Subcutaneous abdominal adipose tissue (tissue), 5 donors: ENCODE measurements at regions not wholly inside any gene's neighbourhood (a gene's known extent, or its start where the extent isn't known, plus 50 kb on each side); places are given as distances from the start of the nearest gene placed in this dataset.
"Not testable (repeated sequence)": the region's sequence is repeated elsewhere in the genome, so short reads cannot be mapped to it uniquely, and the experiment has no call there.

ENCODE experiments used
- H3K27ac ChIP-seq: one replicate; pipeline ENCODE4 v1.7.0; 2013; ENCODE audit warnings: low read depth, mild to moderate bottlenecking, inconsistent platforms, low read length, moderate library complexity
- H3K27me3 ChIP-seq, 5 donors: one replicate each; pipeline ENCODE4 v1.7.0; 2013; ENCODE audit warnings: low read length in 5 of 5, inconsistent platforms in 1 of 5; ENCODE audit not compliant: control insufficient read depth in 5 of 5, insufficient read depth in 4 of 5
- H3K36me3 ChIP-seq, 5 donors: one replicate each; pipeline ENCODE4 v1.7.0; 2013; ENCODE audit warnings: low read length in 5 of 5; ENCODE audit not compliant: control insufficient read depth in 5 of 5, insufficient read depth in 5 of 5
- H3K4me1 ChIP-seq, 5 donors: one replicate each; pipeline ENCODE4 v1.7.0; 2013; ENCODE audit warnings: low read length in 5 of 5, mild to moderate bottlenecking in 3 of 5, moderate library complexity in 1 of 5; ENCODE audit not compliant: control insufficient read depth in 5 of 5, insufficient read depth in 5 of 5
- H3K4me3 ChIP-seq, 5 donors: one replicate each; pipeline ENCODE4 v1.7.0; 2013; ENCODE audit warnings: low read length in 5 of 5, low read depth in 1 of 5
- H3K9ac ChIP-seq, 5 donors: one replicate each; pipeline ENCODE4 v1.7.0; 2013; ENCODE audit warnings: low read length in 5 of 5, mild to moderate bottlenecking in 4 of 5, moderate library complexity in 3 of 5
- H3K9me3 ChIP-seq, 5 donors: one replicate each; pipeline ENCODE4 v1.7.0; 2013; ENCODE audit warnings: low read length in 5 of 5; ENCODE audit not compliant: control insufficient read depth in 5 of 5
- donor health status: healthy.
- donor health status: healthy.
- donor health status: healthy.
- donor health status: healthy.
- donor health status: healthy.

- Histone ChIP-seq H3K4me1 (peaks cover 4 to 57% (median 37%) of the 10 kb centered on the region in 5 donors), H3K4me3 (peak overlapping the region in 1 of 5 donors; percentile 52), H3K27me3 (no peaks in the 10 kb centered on the region), H3K36me3 (no peaks in the 10 kb centered on the region), H3K27ac (peak overlapping the region; percentile 86), H3K9ac (no peak overlapping the region), H3K9me3 (no peaks in the 10 kb centered on the region)
These were observed 146.3 kb upstream of the ARHGAP20 start for GRCh38 chr11:110858547-110858921.

DNA sequence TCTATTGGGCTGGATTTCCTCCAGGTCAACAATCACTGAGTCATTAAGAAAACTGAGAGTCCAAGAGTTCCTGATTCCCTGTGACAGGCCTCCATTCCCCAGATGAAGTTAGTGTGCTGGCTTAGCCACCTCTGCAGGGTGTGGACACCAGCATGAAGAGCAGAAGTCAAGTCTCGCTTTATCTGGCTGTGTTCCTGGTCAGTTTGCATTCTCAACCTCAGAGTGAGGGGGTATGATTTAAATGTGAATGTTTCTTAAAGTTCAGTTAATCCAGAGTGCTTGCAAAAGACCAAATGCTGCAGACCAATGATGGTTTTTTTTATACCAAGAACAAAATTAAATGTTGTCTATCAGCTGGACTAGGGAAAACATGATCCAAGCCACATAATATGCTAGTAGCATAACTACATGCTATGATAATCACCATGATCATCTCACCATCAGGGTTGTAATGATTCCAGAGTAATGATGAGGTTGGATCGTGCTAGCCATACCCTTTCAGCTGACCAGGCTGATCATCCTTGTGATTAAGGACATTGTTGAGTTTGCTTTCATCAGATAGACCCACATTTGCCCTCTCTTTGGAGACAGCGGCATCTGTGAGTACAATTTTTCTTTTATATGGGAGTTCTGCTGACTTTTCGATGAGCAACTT lies 145.8 kb upstream of the ARHGAP20 start:
- Histone ChIP-seq H3K9me3 (no peaks in the 10 kb centered on the region), H3K9ac (no peak overlapping the region), H3K36me3 (no peaks in the 10 kb centered on the region), H3K4me1 (peaks cover 4 to 62% (median 38%) of the 10 kb centered on the region in 5 donors), H3K27me3 (no peaks in the 10 kb centered on the region), H3K4me3 (peak overlapping the region in 1 of 5 donors; percentile 52), H3K27ac (peak overlapping the region; percentile 86)

- Histone ChIP-seq H3K27ac (peak overlapping the region; percentile 86), H3K4me1 (peaks cover 4 to 61% (median 40%) of the 10 kb centered on the region in 5 donors), H3K9ac (no peak overlapping the region), H3K9me3 (no peaks in the 10 kb centered on the region), H3K27me3 (no peaks in the 10 kb centered on the region), H3K4me3 (no peak overlapping the region), H3K36me3 (no peaks in the 10 kb centered on the region)
These were observed 145.0 kb upstream of the ARHGAP20 start for GRCh38 chr11:110856996-110857812.

- no peaks in the 10 kb centered on the region for H3K27me3 ChIP-seq
- H3K4me1 ChIP-seq = peaks cover 4 to 56% (median 38%) of the 10 kb centered on the region in 5 donors
These were observed 144.1 kb upstream of the ARHGAP20 start for GRCh38 chr11:110856340-110856739.

DNA sequence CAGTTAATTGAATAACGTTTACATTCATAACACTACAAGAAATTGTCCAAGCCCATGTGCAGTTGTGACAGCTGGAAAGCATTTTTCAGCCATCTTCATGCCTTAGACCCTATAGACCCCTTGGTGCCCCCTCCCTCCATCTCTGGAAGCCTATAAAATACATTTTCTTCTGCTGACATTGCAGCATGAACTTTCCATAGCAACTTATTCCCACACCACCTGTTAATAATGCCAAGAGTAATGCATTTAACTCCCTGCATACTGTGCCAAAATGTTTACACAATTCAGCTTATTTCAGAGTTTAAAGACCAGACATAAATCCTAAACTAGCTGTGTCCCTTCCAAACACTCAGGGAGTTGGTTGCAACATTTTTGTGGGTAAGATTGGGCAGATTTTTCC lies 143.0 kb upstream of the ARHGAP20 start:
- Histone ChIP-seq H3K9me3 (no peaks in the 10 kb centered on the region), H3K4me1 (peaks cover 4 to 56% (median 38%) of the 10 kb centered on the region in 5 donors), H3K4me3 (no peak overlapping the region), H3K27me3 (no peaks in the 10 kb centered on the region), H3K27ac (peak overlapping the region; percentile 26), H3K9ac (peak overlapping the region in 1 of 5 donors; percentile 35), H3K36me3 (no peaks in the 10 kb centered on the region)

More at GRCh38 chr11:110856340-110856739, 144.1 kb upstream of the ARHGAP20 start:
- peak overlapping the region; percentile 86 for H3K27ac ChIP-seq
- H3K4me3 ChIP-seq = no peak overlapping the region
- H3K9me3 ChIP-seq = no peaks in the 10 kb centered on the region
- no peaks in the 10 kb centered on the region for H3K36me3 ChIP-seq
- no peak overlapping the region for H3K9ac ChIP-seq

DNA sequence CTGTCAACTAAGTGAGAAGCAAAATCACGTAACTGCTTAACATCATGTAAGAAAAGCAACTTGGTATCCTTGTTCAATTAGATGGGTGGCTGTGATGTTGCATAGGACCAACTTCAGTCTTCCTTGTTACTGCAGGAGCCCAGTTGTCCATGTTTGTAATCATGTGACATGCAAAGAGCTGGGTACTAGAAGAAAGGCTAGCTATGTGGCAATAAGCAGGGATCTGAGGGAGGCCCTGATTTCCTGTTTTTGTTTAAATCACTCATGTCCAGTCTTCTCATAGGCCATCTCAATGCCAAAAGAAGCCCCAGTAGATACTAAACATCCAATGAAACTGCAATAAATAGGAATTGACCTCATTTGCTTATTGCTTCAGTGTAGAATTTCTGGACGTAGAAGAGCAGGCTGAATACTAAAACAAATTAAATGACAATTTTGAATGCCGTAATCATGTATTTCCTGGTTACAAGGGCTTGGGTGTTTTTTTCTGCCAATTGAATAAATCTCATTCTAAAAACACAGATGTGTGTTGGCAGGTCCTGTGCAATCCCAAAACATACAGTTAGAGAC lies 140.8 kb upstream of the ARHGAP20 start:
- Histone ChIP-seq H3K4me1 (peaks cover 2 to 41% (median 29%) of the 10 kb centered on the region in 5 donors), H3K27me3 (no peaks in the 10 kb centered on the region), H3K9ac (no peak overlapping the region), H3K9me3 (no peaks in the 10 kb centered on the region), H3K4me3 (no peak overlapping the region), H3K27ac (peak overlapping the region; percentile 25), H3K36me3 (no peaks in the 10 kb centered on the region)

DNA sequence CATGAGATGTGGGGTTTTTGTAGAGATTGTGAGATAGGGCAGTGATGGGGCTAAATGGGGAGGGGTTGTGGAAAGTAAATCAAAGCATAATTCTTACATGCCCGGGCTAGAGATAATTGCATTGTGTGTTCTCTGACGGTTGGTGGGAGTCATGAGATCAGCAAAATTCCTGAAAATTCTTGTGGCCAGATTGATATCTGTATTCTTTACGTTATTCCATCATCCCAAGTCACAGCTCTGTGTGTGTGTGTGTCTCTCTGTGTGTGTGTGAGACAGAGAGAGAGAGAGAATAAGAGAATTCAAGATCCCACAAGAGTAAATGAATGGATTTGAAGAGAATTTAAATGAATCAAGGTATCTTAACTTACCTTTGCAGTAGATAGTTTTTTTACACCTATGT lies 138.6 kb upstream of the ARHGAP20 start:
- Histone ChIP-seq H3K9ac (no peak overlapping the region), H3K4me1 (peaks cover 0 to 28% (median 16%) of the 10 kb centered on the region in 5 donors)

DNA sequence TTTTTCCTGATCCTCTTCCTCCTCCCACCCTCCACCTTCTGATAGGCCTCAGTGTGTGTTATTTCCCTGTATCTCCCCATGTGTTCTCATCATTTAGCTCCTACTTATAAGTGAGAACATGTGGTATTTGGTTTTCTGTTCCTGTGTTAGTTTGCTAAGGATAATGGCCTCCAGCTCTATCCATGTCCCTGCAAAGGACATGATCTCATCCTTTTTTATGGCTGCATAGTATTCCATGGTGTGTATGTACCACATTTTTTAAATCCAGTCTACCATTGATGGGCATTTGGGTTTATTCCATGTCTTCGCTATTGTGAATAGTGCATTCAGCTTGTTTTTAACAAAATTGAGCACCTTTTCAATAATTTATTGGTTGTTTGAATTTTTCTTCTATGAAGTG lies 130.8 kb upstream of the ARHGAP20 start:
- H3K9me3 ChIP-seq, H3K4me3 ChIP-seq, H3K36me3 ChIP-seq, H3K27me3 ChIP-seq, H3K9ac ChIP-seq, H3K27ac ChIP-seq: not testable (repeated sequence)
- H3K4me1 ChIP-seq = peaks cover 2 to 13% (median 4%) of the 10 kb centered on the region in 5 donors

More for the DNA sequence above, 138.6 kb upstream of the ARHGAP20 start:
- H3K27ac ChIP-seq = no peak overlapping the region
- H3K36me3 ChIP-seq = no peaks in the 10 kb centered on the region
- H3K27me3 ChIP-seq = no peaks in the 10 kb centered on the region
- no peaks in the 10 kb centered on the region for H3K9me3 ChIP-seq
- H3K4me3 ChIP-seq = no peak overlapping the region

- Histone ChIP-seq H3K27me3 (no peaks in the 10 kb centered on the region), H3K4me3 (no peak overlapping the region), H3K9me3 (no peaks in the 10 kb centered on the region), H3K36me3 (no peaks in the 10 kb centered on the region), H3K4me1 (peaks cover 2 to 13% (median 4%) of the 10 kb centered on the region in 5 donors), H3K9ac (no peak overlapping the region), H3K27ac (no peak overlapping the region)
These were observed 126.6 kb upstream of the ARHGAP20 start for GRCh38 chr11:110838808-110839207.

- Histone ChIP-seq H3K27me3 (no peaks in the 10 kb centered on the region), H3K36me3 (no peaks in the 10 kb centered on the region), H3K9ac (no peak overlapping the region), H3K4me3 (no peak overlapping the region), H3K9me3 (no peaks in the 10 kb centered on the region), H3K4me1 (peaks cover 2 to 13% (median 4%) of the 10 kb centered on the region in 5 donors), H3K27ac (no peak overlapping the region)
These were observed 125.4 kb upstream of the ARHGAP20 start for GRCh38 chr11:110837603-110838002.
